SK-N-SH (cell line): ENCODE measurements at regions not wholly inside any gene's neighbourhood (a gene's known extent, or its start where the extent isn't known, plus 50 kb on each side); places are given as distances from the start of the nearest gene placed in this dataset.
"Not testable (repeated sequence)": the region's sequence is repeated elsewhere in the genome, so short reads cannot be mapped to it uniquely, and the experiment has no call there.

Source experiments
- CTCF ChIA-PET: fragments of 300-600, 350-600 bp; formaldehyde crosslinking; extraction: SDS; loops from one replicate; lab custom pipeline; 2021; lab: Yijun Ruan, JAX
- POLR2A ChIA-PET: fragments of 350-600 bp; sonication (Branson Sonifier 250); formaldehyde crosslinking; extraction: SDS; loops from one replicate; lab custom pipeline; 2020; ENCODE audit warnings: antibody characterized with exemption, inconsistent platforms; lab: Yijun Ruan, JAX
- DNase-seq: peaks from one replicate; pipeline ENCODE4 v3.0.0; 2012
- H2AFZ ChIP-seq: fragments of 200-600 bp; sonication (generic); 2 replicates; pipeline ENCODE4 v1.8.1; 2016; ENCODE audit warnings: antibody characterized with exemption, mild to moderate bottlenecking, low read depth
- H3F3A ChIP-seq: fragments of 200-600 bp; sonication (generic); replicated peaks from 2 replicates; pipeline ENCODE3; 2016; ENCODE audit warnings: antibody characterized with exemption, mild to moderate bottlenecking; ENCODE audit not compliant: insufficient read depth
- H3K27ac ChIP-seq, 2 experiments: fragments of 200-500 bp in 1 of 2; fragments of 200-600 bp in 1 of 2; sonication (Bioruptor generic) in 1 of 2; sonication (generic), shearing (Covaris generic) in 1 of 2; 2 replicates each; pipeline versions ENCODE4 v1.5.1 to v1.6.1; 2014 to 2016; ENCODE audit warnings: low read depth in 2 of 2, inconsistent platforms in 1 of 2, low read length in 1 of 2, mild to moderate bottlenecking in 1 of 2, mixed read lengths in 1 of 2
- H3K27me3 ChIP-seq: fragments of 200-600 bp; sonication (generic), shearing (Covaris generic); 2 replicates; pipeline ENCODE4 v1.6.1; 2016; ENCODE audit warnings: mixed run types; ENCODE audit not compliant: insufficient read depth
- H3K36me3 ChIP-seq, 2 experiments: fragments of 200-500 bp in 1 of 2; fragments of 200-600 bp in 1 of 2; sonication (Bioruptor generic) in 1 of 2; sonication (generic) in 1 of 2; replicated peaks in 1 of 2; 2 replicates each; pipeline versions ENCODE3 to v1.5.1; 2014 to 2016; ENCODE audit warnings: low read length in 1 of 2, mild to moderate bottlenecking in 1 of 2; ENCODE audit not compliant: insufficient read depth in 2 of 2, control insufficient read depth in 1 of 2
- H3K4me1 ChIP-seq, 2 experiments: fragments of 200-500 bp in 1 of 2; fragments of 200-600 bp in 1 of 2; sonication (Bioruptor generic) in 1 of 2; sonication (generic), shearing (Covaris generic) in 1 of 2; 2 replicates each; pipeline versions ENCODE4 v1.5.1 to v1.6.1; 2014 to 2016; ENCODE audit warnings: low read depth in 1 of 2, low read length in 1 of 2, mixed run types in 1 of 2; ENCODE audit not compliant: insufficient read depth in 2 of 2, control insufficient read depth in 1 of 2
- H3K4me2 ChIP-seq: fragments of 200-600 bp; sonication (generic), shearing (Covaris generic); 2 replicates; pipeline ENCODE4 v1.6.1; 2017; ENCODE audit warnings: mixed run types
- H3K4me3 ChIP-seq, 2 experiments: fragments of 200-500 bp in 1 of 2; fragments of 200-600 bp in 1 of 2; sonication (Bioruptor generic) in 1 of 2; sonication (generic), shearing (Covaris generic) in 1 of 2; 2 replicates each; pipeline versions ENCODE4 v1.5.1 to v1.8.1; 2014 to 2016; ENCODE audit warnings: low read depth in 2 of 2, inconsistent platforms in 1 of 2, low read length in 1 of 2, mild to moderate bottlenecking in 1 of 2, mixed read lengths in 1 of 2, moderate library complexity in 1 of 2
- H3K79me2 ChIP-seq: fragments of 200-600 bp; sonication (generic); 2 replicates; pipeline ENCODE4 v1.8.1; 2017; ENCODE audit warnings: mild to moderate bottlenecking; ENCODE audit not compliant: insufficient read depth
- H3K9ac ChIP-seq: fragments of 200-600 bp; sonication (generic); 2 replicates; pipeline ENCODE4 v1.6.1; 2017; ENCODE audit warnings: mixed run types
- H3K9me2 ChIP-seq: fragments of 200-600 bp; sonication (generic); 2 replicates; pipeline ENCODE4 v1.6.1; 2017; ENCODE audit warnings: mixed run types
- H3K9me3 ChIP-seq: fragments of 200-600 bp; sonication (generic); 2 replicates; pipeline ENCODE4 v1.6.1; 2017; ENCODE audit warnings: mixed run types, mild to moderate bottlenecking, moderate library complexity
- H4K20me1 ChIP-seq: fragments of 200-600 bp; sonication (generic); 2 replicates; pipeline ENCODE4 v1.6.1; 2017; ENCODE audit warnings: mild to moderate bottlenecking, mixed run types; ENCODE audit not compliant: insufficient read depth
- MAX ChIP-seq: IDR thresholded peaks from 2 replicates; pipeline ENCODE4 v1.4.0; 2012; ENCODE audit warnings: low read depth
- RAD21 ChIP-seq: IDR thresholded peaks from 2 replicates; pipeline ENCODE4 v1.6.1; 2012; ENCODE audit warnings: mild to moderate bottlenecking, low read length
- TAF1 ChIP-seq: IDR thresholded peaks from 2 replicates; pipeline ENCODE4 v1.6.1; 2012; ENCODE audit warnings: low read depth, mild to moderate bottlenecking, low read length, moderate library complexity, borderline replicate concordance
- YY1 ChIP-seq: IDR thresholded peaks from 2 replicates; pipeline ENCODE4 v1.4.0; 2012; ENCODE audit warnings: low read depth, mild to moderate bottlenecking
- ZBTB33 ChIP-seq: IDR thresholded peaks from 2 replicates; pipeline ENCODE4 v1.4.0; 2012; ENCODE audit warnings: low read depth, borderline replicate concordance
- WGBS: methylation state at CpG from one replicate; pipeline ENCODE4 v1.1.6; 2017; ENCODE audit warnings: low lambda C conversion rate; 5-methylcytosine and 5-hydroxymethylcytosine counted together

GRCh38 chr2:121155502-121156056 is 129.4 kb downstream of the TFCP2L1 start (continued):
- TF ChIP-seq ZBTB33 (no peak), RAD21 (no peak)

GRCh38 chr2:121157481-121157880 is 127.5 kb downstream of the TFCP2L1 start:
- DNase-seq, H3K9ac ChIP-seq, H3K9me2 ChIP-seq, H3K36me3 ChIP-seq, H3K27ac ChIP-seq, CTCF ChIA-PET, H3K79me2 ChIP-seq, H4K20me1 ChIP-seq, H2AFZ ChIP-seq, H3K27me3 ChIP-seq, POLR2A ChIA-PET, H3F3A ChIP-seq, H3K9me3 ChIP-seq, H3K4me3 ChIP-seq, H3K4me2 ChIP-seq, H3K4me1 ChIP-seq: not testable (repeated sequence)
- WGBS = 0% methylated on average over 1 of the region's 1 CpG

- H3K9me2 ChIP-seq = no peaks in the 10 kb centered on the region
- WGBS = 25% methylated on average over 8 of the region's 8 CpGs
- POLR2A ChIA-PET = no interaction called here
- H3K36me3 ChIP-seq = no peaks in the 10 kb centered on the region
- no peaks in the 10 kb centered on the region for H3K79me2 ChIP-seq
- no peak overlapping the region for H3K9ac ChIP-seq
- no peak overlapping the region for H2AFZ ChIP-seq
- H3K27ac ChIP-seq = no peak overlapping the region
- no peak for DNase-seq
- 0 out of 2 replicates have a peak, but pooled peaks cover 5% of the 10 kb centered on the region for H3K9me3 ChIP-seq
- no peaks in the 10 kb centered on the region for H3K27me3 ChIP-seq
- no peaks in the 10 kb centered on the region for H3F3A ChIP-seq
- TF ChIP-seq TAF1 (no peak), YY1 (no peak), MAX (no peak)
- TF ChIP-seq, all 33 proteins: peak for 0
- H3K4me3 ChIP-seq = no peak overlapping the region
- H3K4me2 ChIP-seq = no peak overlapping the region
- no peaks in the 10 kb centered on the region for H3K4me1 ChIP-seq
- CTCF ChIA-PET = interaction anchor here (0.9 to 1.3 kb wide), 2 partner anchors 19 to 197 kb away, joined by 3 read pairs; no protein-coding TSS in a partner anchor
- no peaks in the 10 kb centered on the region for H4K20me1 ChIP-seq
Measured at GRCh38 chr2:121159291-121160071, 125.5 kb downstream of the TFCP2L1 start.
